ENCODE measurements at regions not wholly inside any gene's neighbourhood (a gene's known extent, or its start where the extent isn't known, plus 50 kb on each side); places are given as distances from the start of the nearest gene placed in this dataset.

DNA sequence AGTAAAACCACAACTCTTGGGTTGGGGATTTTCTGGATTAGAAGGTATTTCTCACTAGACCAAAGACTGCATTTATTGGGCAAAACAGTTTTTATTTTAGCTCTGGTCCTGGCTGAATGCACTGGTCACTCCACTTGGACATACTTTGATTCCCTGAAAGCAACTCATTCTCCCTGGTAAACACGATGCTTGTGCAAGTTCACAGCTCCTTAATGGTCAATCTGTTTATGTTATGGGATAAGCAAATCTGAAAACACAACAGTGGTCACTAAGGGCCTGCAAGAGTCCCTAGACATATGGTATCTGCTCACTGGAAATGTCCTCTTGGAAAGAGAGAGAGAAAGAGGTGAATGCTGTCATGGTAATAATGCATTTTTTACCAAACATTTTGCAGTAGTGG lies 559.8 kb downstream of the CDH26 start:
- DNase-seq, result no peak

DNA sequence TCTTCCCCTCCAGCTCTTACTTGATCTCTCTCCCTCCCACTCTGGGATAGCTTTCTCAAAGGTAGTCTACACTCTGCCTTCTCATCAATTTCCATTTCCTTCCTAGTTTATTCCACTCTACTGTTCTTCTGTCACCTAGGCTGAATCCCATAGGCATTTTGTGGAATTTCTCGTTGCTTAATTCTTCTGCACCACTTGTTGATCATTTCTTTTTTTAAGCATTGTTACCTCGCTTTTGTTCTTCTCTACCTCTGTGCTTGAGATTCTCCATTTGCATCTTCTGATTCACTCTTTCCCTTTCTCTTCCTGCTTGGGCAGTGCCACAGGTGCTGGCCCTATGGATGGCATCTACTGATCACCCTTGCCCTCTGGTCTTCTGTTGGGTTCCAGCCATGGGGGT lies 567.2 kb downstream of the CDH26 start:
- no peak for DNase-seq

DNA sequence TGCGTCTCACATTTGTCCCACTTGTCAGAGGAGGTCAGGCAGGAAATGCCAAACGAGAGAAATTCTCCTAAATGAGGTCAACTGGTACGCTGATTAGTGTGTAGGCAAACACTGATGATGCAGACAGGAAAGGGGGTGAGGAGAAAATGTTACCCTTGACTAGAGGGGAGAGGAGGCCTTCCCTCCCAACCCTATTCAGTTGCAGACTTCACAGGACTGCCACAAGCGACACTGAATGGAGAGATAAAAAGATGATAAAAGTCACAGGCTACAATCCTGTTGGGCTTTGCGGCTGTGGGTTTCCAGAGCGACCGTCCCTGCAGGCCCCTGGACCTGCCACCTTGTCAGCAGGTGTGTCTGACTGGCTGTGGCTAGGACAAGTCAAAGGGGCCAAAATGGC lies 569.4 kb downstream of the CDH26 start:
- no peak for DNase-seq

DNA sequence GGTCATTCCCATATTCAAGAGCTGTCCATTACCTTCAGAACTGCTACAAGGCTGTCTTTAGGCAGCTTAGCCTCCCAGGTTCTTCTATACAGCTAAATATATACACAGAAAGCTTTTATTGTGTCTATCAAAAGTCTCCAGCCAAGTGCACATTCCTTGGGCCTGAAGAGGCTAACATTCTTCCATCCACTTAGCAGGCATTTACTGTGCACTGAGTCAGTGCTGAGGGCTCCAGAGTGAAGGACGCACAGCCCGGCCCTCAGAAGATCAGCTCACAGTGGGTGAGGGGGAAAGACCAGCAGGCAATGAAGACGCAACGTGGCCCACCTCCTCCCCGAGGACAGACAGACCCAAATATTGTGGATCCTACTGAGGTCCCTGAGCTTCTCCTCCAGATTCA lies 569.9 kb downstream of the CDH26 start:
- no peak for DNase-seq

DNA sequence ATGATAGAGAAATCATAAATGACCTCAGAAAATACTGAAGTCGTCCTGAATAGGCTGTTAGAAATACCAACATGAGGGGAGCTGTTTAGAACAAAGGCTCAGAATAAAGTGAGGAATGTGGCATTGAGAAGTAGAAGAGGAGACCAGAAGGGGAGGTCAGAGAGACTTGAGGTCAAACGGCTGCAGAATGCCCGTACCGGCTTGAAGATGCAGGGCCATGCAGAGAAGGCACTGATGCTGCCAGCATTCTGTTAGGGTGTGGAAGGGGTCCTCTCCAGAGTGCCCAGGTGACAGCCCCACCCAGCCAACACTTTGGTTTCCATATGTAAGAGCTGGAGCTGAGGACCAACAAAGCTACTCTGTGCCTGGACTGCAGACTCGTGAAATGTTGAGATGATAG lies 570.9 kb downstream of the CDH26 start:
- no peak for DNase-seq

DNA sequence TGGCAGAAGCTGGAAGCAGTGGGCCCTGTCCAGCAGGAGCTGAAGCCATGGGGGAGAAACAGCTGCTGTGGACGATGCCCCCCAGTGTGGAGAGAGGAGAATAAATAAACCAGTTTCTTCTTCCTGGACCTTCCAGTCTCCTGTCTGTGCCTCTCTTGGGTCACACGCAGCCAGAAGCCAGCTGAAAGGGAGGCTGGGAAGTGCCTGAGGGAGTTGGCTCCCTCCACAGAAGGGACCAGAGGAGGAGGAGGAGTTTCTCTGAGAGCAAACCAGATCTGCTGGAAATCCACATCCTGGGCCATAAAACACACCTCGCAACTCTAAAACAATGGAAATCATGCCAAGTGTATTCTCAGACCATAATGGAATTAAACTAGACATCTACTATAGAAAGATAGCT lies 577.0 kb downstream of the CDH26 start:
- DNase-seq, result no peak

DNA sequence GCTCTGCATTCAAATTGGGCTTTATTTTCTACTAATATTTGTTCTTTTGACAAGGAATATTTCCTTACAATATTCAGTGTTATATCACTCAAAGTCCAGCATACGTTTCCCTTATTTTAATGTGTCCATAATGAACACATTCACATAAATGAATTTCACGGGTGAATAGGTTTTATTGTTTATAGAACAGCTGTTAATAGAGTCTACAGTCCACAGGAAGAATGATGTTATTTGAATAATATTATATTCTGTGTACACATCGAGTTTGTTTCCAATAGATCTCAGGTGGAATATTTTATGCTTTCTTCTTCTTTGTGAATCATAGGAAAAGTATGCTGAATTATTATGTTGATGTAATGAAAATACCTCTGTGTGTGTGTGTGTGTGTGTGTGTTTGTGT lies 582.4 kb downstream of the CDH26 start:
- DNase-seq, result no peak

DNA sequence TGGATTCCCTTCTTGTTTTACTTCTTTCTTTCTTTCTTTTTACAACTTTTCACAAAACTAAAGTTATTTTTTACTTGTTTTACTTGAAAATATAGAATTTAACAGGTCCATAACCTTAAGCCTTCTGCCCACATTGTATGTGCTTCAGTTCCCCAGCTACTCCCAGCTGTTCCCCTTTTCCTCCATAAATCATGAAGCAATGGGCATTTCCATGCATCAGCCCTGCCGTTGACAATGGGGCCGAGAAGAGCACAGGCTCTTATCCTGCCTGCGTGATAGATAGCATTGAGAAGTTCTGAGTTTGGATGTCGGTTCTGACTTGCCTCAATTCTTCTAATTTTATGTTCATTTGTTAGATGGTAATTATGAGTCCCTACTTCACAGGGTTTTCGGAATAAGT lies 583.8 kb downstream of the CDH26 start:
- no peak for DNase-seq

DNA sequence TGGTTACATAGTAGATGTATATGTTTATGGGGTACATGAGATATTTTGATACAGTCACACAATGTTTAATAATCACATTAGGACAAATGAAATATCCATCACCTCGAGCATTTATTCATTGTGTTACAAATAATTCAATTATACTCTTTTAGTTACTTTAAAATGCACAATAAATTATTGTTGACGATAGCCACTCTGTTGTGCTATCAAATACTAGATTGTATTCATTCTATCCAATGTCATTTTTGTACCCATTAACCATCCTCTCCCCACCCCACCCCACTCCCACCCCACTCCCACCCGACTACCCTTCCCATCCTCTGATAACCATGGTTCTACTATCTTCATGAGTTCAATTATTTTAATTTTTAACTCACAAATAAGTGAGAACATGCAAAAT lies 585.4 kb downstream of the CDH26 start:
- DNase-seq, result no peak

DNA sequence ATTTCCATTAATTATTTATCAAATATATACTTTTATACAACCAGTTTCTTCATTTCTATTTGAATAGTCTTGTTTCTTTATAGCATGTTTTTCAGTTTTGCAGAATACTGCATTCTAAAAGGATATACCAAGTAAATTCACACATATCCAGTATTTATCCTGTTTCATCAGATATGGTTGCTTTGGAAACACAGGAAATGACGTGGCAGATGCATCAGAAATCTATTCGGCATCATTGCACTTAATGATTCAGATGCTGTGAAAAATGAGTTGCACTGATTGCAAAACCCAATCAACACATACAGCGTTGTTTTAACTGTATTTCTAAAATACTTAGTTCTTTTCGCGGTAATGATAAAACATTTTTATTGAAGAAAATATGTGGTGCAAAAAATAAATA lies 594.9 kb downstream of the CDH26 start:
- no peak for DNase-seq

DNA sequence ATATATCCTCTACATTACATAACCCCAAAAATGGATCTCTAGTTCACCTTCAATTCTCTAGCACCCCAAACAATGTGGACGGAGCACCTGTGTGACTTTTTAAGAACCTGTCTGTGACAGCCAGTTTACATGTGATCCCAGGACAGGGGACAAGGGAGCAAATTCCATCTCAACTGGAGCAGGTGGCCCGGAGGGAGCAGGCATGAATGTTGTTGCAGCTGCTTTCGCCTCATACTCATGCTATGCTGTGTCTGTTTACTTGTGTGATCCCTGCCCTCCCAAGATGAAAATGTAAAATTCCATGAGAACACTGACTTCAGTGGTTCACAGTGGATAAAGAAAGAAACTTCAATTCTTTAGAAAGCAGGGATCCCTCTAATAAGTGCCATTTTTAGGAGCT lies 600.3 kb downstream of the CDH26 start:
- DNase-seq, result no peak

DNA sequence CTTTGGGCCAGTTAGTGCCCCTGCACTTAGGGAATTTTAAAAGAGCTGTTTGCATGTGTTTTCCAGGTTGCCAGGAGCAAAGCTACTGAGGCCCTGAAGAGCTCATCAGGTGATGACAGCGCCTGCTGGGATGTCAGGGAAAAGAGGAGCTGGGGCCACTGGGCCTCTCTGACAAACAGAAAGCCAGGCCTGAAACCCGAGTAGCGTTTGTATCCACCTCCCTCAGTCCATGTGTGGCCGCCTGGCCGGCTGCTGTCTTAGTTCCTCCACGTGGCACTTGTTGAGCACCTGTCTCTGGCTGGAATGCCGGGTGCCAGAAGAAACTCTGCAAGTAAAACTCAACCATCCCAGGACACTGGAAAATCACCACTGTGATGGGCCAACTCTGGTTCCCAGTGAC lies 601.2 kb downstream of the CDH26 start:
- no peak for DNase-seq

DNA sequence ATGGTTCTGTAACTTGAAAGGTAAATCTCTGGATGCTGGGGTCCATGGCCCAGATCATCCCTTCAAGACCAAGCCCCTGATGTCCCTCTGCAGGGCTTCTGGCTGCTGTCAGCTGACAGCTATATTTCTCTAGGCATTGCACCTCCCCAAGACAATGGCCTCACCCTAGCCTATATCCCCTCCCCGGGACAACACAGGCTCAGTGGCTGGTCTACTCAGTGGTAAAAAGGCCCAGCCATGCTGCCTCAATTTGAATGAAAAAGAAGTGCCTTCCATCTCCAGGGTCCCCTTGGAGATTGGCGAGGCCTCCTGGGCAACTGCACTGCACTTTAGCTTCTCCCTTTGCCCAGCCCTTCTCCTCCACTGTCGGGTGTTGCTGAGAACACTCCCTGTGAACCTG lies 602.8 kb downstream of the CDH26 start:
- no peak for DNase-seq

DNA sequence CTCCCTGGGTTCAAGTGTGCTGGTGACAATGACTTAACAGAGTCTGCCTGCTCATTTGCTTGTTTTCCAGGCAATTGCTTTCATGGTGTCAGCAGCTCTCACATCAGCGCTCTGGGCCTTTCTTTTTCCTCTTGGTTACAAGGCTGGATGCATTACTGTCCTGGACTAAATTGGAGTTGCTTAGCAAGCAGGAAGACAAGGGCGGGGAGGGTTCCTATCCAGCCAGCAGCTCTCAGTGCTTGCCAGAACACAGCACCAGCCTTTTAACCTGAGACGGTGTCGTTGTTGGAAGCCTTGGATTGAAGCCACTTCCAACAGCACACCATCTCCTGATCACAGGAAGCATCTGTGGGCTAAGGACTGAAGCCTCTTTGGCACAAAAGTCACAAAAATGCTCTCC lies 606.9 kb downstream of the CDH26 start:
- no peak for DNase-seq

DNA sequence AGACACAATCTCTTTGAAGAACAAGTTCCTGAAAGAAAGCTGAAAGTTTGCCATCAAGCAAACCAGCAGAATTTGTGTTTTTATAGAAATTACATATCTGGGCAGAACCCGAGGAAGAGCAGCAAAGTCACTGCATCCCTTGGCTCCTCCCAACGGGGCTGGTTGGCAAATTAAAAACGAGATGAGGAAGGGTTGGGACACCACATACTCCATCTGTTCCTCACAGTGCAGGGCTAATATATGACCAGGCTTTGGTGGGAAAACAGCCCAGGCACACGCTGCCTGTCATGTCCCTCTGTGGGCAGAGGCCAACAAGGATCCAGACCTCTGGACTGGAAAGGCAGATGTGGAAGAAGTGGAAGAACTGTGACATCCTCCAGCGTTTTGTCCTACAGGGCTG lies 607.3 kb downstream of the CDH26 start:
- DNase-seq, result no peak

DNA sequence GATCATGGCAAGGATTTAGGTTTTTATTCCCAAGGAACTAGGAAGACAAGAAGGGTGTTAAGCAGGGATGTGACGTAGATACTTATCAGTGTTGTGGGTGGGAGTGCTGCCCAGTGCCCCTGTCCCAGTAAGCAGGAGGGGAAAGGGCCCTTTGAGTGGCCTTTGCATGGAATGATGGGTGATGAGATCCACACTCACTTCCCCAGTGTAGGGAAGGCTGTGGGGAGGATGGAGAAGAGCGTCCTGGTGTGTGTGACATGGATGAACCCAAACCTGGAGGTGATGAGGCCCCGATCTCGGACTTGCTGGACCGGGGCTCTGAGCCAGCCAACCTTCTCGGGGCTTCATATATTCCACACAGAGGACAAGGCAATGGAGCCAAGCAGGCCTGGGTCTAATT lies 610.9 kb downstream of the CDH26 start:
- no peak for DNase-seq

DNA sequence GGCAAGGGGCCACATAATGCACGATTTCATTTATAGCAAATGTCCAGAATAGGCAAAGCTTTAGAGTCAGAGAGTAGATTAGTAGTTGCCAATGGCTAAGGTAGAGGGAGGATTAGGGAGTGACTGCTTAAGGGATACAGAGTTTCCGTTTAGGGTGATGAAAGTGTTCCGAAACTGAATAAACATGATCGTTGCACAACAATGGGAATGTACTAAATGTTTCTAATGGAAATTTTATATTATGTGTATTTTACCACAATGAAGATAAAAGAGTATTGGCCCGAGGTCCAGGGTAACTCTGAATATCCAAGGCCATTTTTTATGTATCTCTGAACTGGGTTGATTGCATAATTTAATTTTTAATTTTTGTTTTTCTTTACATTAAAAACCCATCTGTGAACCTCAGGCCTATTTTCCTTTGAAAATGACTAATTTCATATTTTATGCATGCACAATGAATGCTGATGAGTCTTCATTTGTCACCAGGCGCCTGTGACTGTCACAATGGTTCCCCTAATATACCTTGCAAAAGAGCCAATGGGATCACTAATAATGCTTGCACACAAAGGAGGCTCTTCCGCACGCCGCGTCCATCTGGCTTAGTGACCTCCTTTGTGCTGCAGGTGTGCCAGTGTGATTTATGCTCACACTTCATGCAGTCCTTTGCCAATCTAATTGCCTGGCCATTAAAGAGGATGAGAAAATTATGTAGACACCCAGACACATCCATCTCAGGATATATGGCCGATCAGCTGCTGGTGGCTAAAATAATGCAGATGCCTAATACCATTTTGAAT lies 612.5 kb downstream of the CDH26 start:
- DNase-seq, result no peak

DNA sequence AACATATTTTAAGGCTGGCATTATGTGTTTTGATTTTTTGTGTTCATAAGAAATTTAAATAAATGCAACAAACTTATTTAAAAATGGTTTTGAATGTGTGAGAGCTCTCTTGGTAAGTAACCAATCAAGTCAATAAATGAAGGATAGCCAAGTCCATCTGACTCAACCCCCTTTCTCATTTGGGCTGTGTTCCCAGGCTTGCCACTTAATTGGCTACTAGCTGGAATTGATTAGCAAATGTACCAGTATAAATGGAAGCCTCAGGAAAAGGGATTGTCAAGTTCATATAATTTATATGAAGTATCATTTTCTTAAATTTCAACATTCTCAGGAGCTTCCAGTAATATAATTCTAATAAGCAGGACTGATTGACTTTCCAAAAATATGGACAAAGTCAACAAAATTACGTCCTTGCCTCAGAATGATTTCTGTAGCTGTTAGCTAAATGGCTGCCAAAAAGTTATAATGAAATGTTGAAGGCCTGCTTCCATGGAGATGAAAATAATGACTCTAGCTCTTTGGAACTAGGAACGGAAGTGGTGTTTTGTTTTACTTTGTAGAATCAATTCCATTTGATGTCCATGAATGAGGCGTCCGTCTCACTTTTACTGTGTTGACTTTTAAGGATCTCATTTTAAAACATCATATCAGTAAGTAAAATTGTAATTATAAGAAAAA lies 614.9 kb downstream of the CDH26 start:
- no peak for DNase-seq

DNA sequence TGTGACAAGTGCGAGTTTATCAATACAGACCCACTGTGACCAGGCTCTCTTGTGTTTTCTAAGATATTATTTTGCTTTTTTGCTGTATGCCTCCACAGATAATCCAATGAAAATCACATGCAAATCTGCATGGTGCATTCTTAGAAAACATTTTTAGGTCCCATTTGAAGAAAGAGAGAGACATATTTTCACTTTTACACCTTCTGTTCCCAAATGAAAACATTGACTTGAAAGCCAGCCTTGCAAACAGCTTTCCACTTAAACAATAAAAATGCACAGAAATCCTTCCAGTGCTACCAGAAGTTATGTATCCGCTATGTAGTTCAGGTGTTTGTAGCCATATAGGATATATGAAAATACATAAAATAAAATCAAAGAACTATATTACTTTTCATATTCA lies 618.0 kb downstream of the CDH26 start:
- no peak for DNase-seq

DNA sequence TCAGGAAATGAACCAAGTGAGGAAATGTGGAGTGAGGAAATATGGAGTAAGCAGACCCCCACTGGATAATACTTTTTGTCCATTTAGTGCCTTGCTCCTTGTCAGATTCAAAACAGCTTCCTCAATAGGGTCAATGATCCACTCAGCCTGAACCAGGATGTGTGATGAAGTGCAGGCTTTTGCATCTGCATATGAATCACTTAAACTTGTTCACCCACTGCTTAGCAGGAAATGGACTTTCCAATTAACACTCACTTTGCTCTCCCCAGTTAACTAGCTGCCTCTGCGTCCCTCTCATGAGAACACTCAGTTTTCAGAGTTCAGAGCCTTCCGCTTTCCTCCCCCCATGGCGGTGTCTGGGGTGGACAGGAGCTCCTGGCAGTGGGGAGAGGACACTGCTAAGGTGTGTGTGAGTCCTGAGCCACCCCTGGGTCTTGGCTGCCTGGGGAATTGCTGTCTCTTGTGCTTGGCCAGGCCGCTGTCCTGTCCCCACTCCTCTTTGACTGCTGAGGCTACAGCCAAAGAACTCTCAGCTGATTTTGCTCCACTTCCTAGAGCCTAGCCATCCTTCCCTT lies 621.8 kb downstream of the CDH26 start:
- no peak for DNase-seq

DNA sequence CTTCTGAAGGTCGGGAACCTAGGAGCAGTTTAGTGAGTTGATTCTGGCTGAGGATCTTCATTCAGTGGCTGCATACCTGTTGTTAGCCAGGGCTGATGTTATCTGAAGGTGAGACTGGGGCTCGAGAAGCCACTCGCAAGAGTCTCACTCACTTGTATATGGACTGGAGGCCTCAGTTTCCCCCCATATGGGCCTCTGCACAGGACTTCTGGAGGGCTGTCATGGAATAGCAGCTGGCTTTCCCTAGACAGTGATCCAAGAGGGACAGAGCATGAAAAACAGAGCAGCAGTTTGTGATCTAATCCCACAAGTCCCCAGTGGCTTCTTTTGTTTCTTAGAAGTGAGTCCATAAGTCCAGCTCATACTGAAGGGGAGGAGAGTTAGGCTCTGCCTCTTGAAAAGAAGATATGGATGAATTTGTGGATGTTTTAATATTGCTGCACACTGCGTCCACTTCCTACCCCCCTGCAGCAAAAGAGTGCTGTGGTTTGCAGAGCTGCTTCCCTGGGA lies 623.4 kb downstream of the CDH26 start:
- DNase-seq, result no peak

DNA sequence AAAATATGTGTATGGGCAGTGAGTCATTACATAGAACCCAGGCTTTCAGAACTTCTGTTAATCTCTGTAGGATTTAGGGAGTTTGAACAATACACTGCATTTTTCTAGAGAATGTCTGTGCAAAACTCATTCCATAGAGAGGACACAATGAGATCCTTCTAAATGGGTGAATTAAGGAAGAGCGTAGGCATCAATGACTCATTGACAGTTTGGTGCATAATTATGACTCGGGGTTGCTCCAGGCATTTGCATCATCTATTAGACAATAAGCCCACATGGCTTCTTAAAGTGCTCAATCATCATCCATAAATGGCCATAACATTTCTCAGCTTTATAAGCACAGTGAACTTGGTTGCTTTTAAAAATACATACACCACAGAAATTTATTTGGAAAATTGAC lies 625.5 kb downstream of the CDH26 start:
- peak; percentile 78 for DNase-seq

DNA sequence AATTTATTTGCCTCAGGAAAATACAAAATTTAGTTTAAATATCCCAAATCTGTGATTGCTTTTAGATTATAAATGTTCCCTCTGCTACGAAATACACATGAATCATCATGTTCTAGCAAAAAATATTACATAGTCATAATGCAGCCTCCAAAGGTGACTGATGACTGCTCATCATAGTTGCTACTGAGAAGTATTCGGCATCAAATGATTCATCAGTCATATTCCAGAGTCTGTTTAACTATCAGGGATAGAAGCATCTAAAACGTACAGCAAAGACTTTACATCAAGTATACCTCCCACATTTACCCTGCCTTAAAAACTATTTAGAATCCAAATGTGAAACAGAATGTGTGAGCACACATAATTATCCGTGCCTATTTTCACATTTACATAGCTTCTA lies 626.0 kb downstream of the CDH26 start:
- peak; percentile 33 for DNase-seq

DNA sequence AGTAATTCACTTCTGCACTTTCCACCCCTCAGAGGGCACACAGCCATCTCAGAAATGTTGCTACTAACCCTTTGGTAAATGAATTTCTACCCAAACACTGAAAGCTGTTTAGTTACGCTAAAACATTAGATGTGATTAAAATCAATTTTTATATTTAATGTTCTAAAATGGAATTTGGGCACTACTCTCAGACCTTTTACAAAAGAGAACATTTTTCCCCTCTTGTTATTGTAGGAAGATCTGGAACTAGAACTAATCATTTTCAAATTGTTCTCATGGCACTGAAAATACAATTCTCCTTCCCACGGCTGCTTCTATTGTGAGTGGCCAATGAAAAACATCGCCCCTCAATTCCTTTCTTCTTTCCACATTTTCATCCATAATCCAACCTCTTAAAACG lies 627.4 kb downstream of the CDH26 start:
- no peak for DNase-seq

All from fibroblast of skin of abdomen (primary cell).